ENCODE measurements at regions not wholly inside any gene's neighbourhood (a gene's known extent, or its start where the extent isn't known, plus 50 kb on each side); places are given as distances from the start of the nearest gene placed in this dataset.

GRCh38 chr5:60386436-60387050 lies 313.4 kb downstream of the DEPDC1B start:
- Histone ChIP-seq H3K27ac (ENCODE audit: control insufficient read depth, insufficient read depth) (no peak overlapping the region), H3K4me3 (no peak overlapping the region), H2AFZ (ENCODE audit: control insufficient read depth, low read depth, low read length) (no peak overlapping the region), H3K4me1 (ENCODE audit: control insufficient read depth, insufficient read depth, low read length) (no peaks in the 10 kb centered on the region), H3K27me3 (replicated peaks in 1 of 2; ENCODE audit: control insufficient read depth in 2 of 2, insufficient read depth in 2 of 2, low read length in 1 of 2) (no peaks in the 10 kb centered on the region), H3K36me3 (ENCODE audit: control insufficient read depth in 2 of 2, insufficient read depth in 2 of 2, low read length in 1 of 2) (no peaks in the 10 kb centered on the region), H4K20me1 (ENCODE audit: control insufficient read depth, insufficient read depth) (no peaks in the 10 kb centered on the region; the same call in 1 of the 2 replicates), H3K4me2 (ENCODE audit: control insufficient read depth, insufficient read depth) (no peak overlapping the region), H3K9me3 (replicated peaks; ENCODE audit: control insufficient read depth, insufficient read depth, low read length) (no peaks in the 10 kb centered on the region), H3K79me2 (ENCODE audit: control insufficient read depth, insufficient read depth, low read length) (no peaks in the 10 kb centered on the region), H3K9ac (ENCODE audit: control insufficient read depth, insufficient read depth, low read length) (no peak overlapping the region)
- ATAC-seq (no peak), FAIRE-seq (no peak), DNase-seq (ENCODE audit: low read depth, low spot score) (no peak)
- in situ Hi-C loops (cut with MboI) (loop anchor here (10.0 kb wide), 1 partner anchor 572 kb away; no protein-coding TSS in a partner anchor), intact Hi-C loops (cut with micrococcal nuclease; ENCODE audit: unreplicated experiment) (no loop called here)
- ChIA-PET SMC1A (ENCODE audit: uncharacterized antibody, unreplicated experiment) (no interaction called here), RAD21 (ENCODE audit: unreplicated experiment) (no interaction called here), POLR2A (no interaction called here), CTCF (interaction anchor here (0.9 kb wide), 1 partner anchor 89 kb away, joined by 3 read pairs; no protein-coding TSS in a partner anchor)
- 37% methylated on average over 5 of the region's 5 CpGs for WGBS (ENCODE audit: insufficient coverage, insufficient replicate concordance, low lambda C conversion rate, missing lambda C conversion rate)
- no peak for TF ChIP-seq CEBPZ (IDR thresholded peaks at IDR 0.05; ENCODE audit: low read depth, low read length)
- TF ChIP-seq SREBF1 (IDR thresholded peaks at IDR 0.05; ENCODE audit: low read length), result no peak
- TF ChIP-seq ZNF622 (IDR thresholded peaks at IDR 0.05), result no peak
- no peak for TF ChIP-seq BCLAF1 (IDR thresholded peaks at IDR 0.05)
- TF ChIP-seq TAF1 (IDR thresholded peaks at IDR 0.05; ENCODE audit: borderline replicate concordance, low read depth, low read length), result no peak
- TF ChIP-seq HDGF (IDR thresholded peaks at IDR 0.05), result no peak
- TF ChIP-seq NR2C1 (IDR thresholded peaks at IDR 0.05), result no peak
- TF ChIP-seq MTA3 (IDR thresholded peaks at IDR 0.05; ENCODE audit: borderline replicate concordance, low read length), result no peak
- no TSS peak for BruUV-seq (replicated peaks)
